B cell (primary cell): ENCODE measurements at regions not wholly inside any gene's neighbourhood (a gene's known extent, or its start where the extent isn't known, plus 50 kb on each side); places are given as distances from the start of the nearest gene placed in this dataset.

Source experiments
- ATAC-seq: fragments of 200-7000 bp; cut with Tn5 transposase; one replicate; pipeline ENCODE4 v1.10.0; 2021; ENCODE audit warnings: low read depth, mild to moderate bottlenecking, moderate number of reproducible peaks, moderate library complexity
- CTCF ChIA-PET: fragments of 350-600 bp; sonication (Branson Sonifier 250); formaldehyde crosslinking; loops from one replicate; lab custom pipeline; 2021; ENCODE audit warnings: antibody characterized with exemption, inconsistent platforms; lab: Charles Lee
- POLR2A ChIA-PET: fragments of 350-600 bp; sonication (Branson Sonifier 250); formaldehyde crosslinking; loops from one replicate; lab custom pipeline; 2021; ENCODE audit warnings: antibody characterized with exemption; lab: Charles Lee
- DNase-seq: peaks from one replicate; pipeline ENCODE4 v3.0.0; 2013
- H2AFZ ChIP-seq: 2 replicates; pipeline ENCODE4 v1.6.1; 2012; ENCODE audit warnings: mild to moderate bottlenecking, low read depth, low read length; ENCODE audit not compliant: insufficient read depth, poor library complexity, severe bottlenecking
- H3K27ac ChIP-seq, 2 donors: 1 replicate in 1 of 2; 2 replicates in 1 of 2; pipeline ENCODE4 v1.5.1; 2012 to 2013; ENCODE audit warnings: low read length in 2 of 2, mild to moderate bottlenecking in 2 of 2, moderate library complexity in 1 of 2
- H3K27me3 ChIP-seq, 4 experiments: fragments of 200-600 bp in 1 of 4; sonication (generic) in 1 of 4; replicated peaks in 1 of 4; 1 replicate in 2 of 4; 2 replicates in 2 of 4; pipeline versions ENCODE4 v1.6.1 to v1.7.0; 2013 to 2016; ENCODE audit warnings: low read length in 3 of 4, mild to moderate bottlenecking in 2 of 4, mixed read lengths in 1 of 4, moderate library complexity in 1 of 4; ENCODE audit not compliant: insufficient read depth in 4 of 4, control insufficient read depth in 3 of 4; ENCODE audit errors: control extremely low read depth in 1 of 4
- H3K36me3 ChIP-seq, 2 experiments: replicated peaks in 1 of 2; 1 replicate in 1 of 2; 2 replicates in 1 of 2; pipeline versions ENCODE4 v1.6.1 to v1.7.1; 2013; ENCODE audit warnings: low read length in 1 of 2; ENCODE audit not compliant: insufficient read depth in 2 of 2, control insufficient read depth in 1 of 2; ENCODE audit errors: control extremely low read depth in 1 of 2, extremely low read depth in 1 of 2
- H3K4me1 ChIP-seq, 2 donors: fragments of 200-600 bp in 1 of 2; sonication (generic) in 1 of 2; 1 replicate in 1 of 2; 2 replicates in 1 of 2; pipeline versions ENCODE4 v1.5.1 to v1.6.1; 2013 to 2017; ENCODE audit warnings: low read length in 2 of 2; ENCODE audit not compliant: control insufficient read depth in 2 of 2, insufficient read depth in 2 of 2
- H3K4me2 ChIP-seq: replicated peaks from 2 replicates; pipeline ENCODE3; 2012; ENCODE audit warnings: mild to moderate bottlenecking, low read depth, low read length; ENCODE audit not compliant: poor library complexity, severe bottlenecking
- H3K4me3 ChIP-seq, 5 experiments: fragments of 200-600 bp in 1 of 5; sonication (generic) in 1 of 5; 1 replicate in 3 of 5; 2 replicates in 2 of 5; pipeline versions ENCODE4 v1.5.1 to v1.7.0; 2011 to 2016; ENCODE audit warnings: low read length in 4 of 5, mild to moderate bottlenecking in 4 of 5, low read depth in 2 of 5, control low read depth in 1 of 5, moderate library complexity in 1 of 5; ENCODE audit not compliant: insufficient read depth in 1 of 5; ENCODE audit errors: control extremely low read depth in 1 of 5, extremely low read depth in 1 of 5
- H3K79me2 ChIP-seq: fragments of 200-600 bp; sonication (generic); one replicate; pipeline ENCODE4 v1.6.0; 2016; ENCODE audit warnings: low read length; ENCODE audit not compliant: control insufficient read depth, insufficient read depth
- H3K9ac ChIP-seq: fragments of 200-600 bp; sonication (generic); 2 replicates; pipeline ENCODE4 v1.6.1; 2017; ENCODE audit warnings: mild to moderate bottlenecking, low read length, moderate library complexity
- H3K9me3 ChIP-seq, 3 donors: one replicate each; pipeline versions ENCODE4 v1.6.1 to v1.7.1; 2013; ENCODE audit warnings: low read length in 2 of 3; ENCODE audit not compliant: control insufficient read depth in 2 of 3, insufficient read depth in 1 of 3; ENCODE audit errors: control extremely low read depth in 1 of 3
- H4K20me1 ChIP-seq: 2 replicates; pipeline ENCODE4 v1.6.0; 2012; ENCODE audit warnings: mild to moderate bottlenecking, low read length; ENCODE audit not compliant: insufficient read depth, control insufficient read depth, poor library complexity, severe bottlenecking
- H3K27ac Mint-ChIP-seq: one replicate; pipeline ENCODE4 v1.8.0; 2021; ENCODE audit warnings: mixed read lengths
- H3K27me3 Mint-ChIP-seq: one replicate; pipeline ENCODE4 v1.8.0; 2021; ENCODE audit warnings: mixed read lengths
- H3K4me1 Mint-ChIP-seq: one replicate; pipeline ENCODE4 v1.8.0; 2021; ENCODE audit warnings: mixed read lengths
- H3K4me3 Mint-ChIP-seq: one replicate; pipeline ENCODE4 v1.8.0; 2021; ENCODE audit warnings: mixed read lengths
- H3K9me3 Mint-ChIP-seq: one replicate; pipeline ENCODE4 v1.8.0; 2022; ENCODE audit warnings: mixed read lengths; ENCODE audit not compliant: insufficient read depth
- CTCF ChIP-seq: fragments of 200-600 bp; IDR thresholded peaks from one replicate; pipeline ENCODE4 v1.8.0; 2022; ENCODE audit warnings: antibody characterized with exemption, mild to moderate bottlenecking
- EZH2 ChIP-seq: IDR thresholded peaks from 2 replicates; pipeline ENCODE4 v1.6.1; 2012; ENCODE audit warnings: borderline replicate concordance, low read depth, mild to moderate bottlenecking, moderate library complexity, low read length; ENCODE audit not compliant: insufficient read depth, poor library complexity, severe bottlenecking
- WGBS: methylation state at CpG from one replicate; pipeline ENCODE4 v1.1.5; 2013; ENCODE audit warnings: missing lambda C conversion rate; ENCODE audit not compliant: insufficient coverage; 5-methylcytosine and 5-hydroxymethylcytosine counted together
- intact Hi-C: fragments of 100-400 bp; cut with micrococcal nuclease; formaldehyde crosslinking; loops from one replicate; pipeline ENCODE4 v1.10.0; 2022

- intact Hi-C loops: loop anchor here (5.0 kb wide), 1 partner anchor 127 kb away; no protein-coding TSS in a partner anchor
- H3K9me3 Mint-ChIP-seq: peaks cover 7% of the 10 kb centered on the region
- WGBS: 81% methylated on average over 3 of the region's 3 CpGs
- ChIA-PET POLR2A (no interaction called here), CTCF (interaction anchor here (3.7 kb wide), 1 partner anchor 8 kb away, joined by 19 read pairs; no protein-coding TSS in a partner anchor)
- H3K4me1 Mint-ChIP-seq: peaks cover 46% of the 10 kb centered on the region
- ATAC-seq: no peak
- no peak overlapping the region for H3K4me2 ChIP-seq
- H4K20me1 ChIP-seq: no peaks in the 10 kb centered on the region
- H3K4me1 ChIP-seq: peaks cover 32 to 33% of the 10 kb centered on the region in 2 donors
- H2AFZ ChIP-seq: no peak overlapping the region
- H3K36me3 ChIP-seq: peaks cover 0 to 16% of the 10 kb centered on the region in 2 experiments
- H3K9me3 ChIP-seq: peaks cover 0 to 24% (median 10%) of the 10 kb centered on the region in 3 donors
- no peaks in the 10 kb centered on the region for H3K27me3 Mint-ChIP-seq
- DNase-seq: no peak
- H3K79me2 ChIP-seq: peaks cover 7% of the 10 kb centered on the region
- H3K4me3 Mint-ChIP-seq: no peak overlapping the region
- H3K27ac ChIP-seq: peak overlapping the region in 1 of 2 donors; percentile 77
- H3K9ac ChIP-seq: no peak overlapping the region
- no peak overlapping the region for H3K4me3 ChIP-seq
- no peak for TF ChIP-seq CTCF
- no peak for TF ChIP-seq EZH2
- H3K27ac Mint-ChIP-seq: peak overlapping the region; percentile 79
- H3K27me3 ChIP-seq: no peaks in the 10 kb centered on the region
These were observed 90.3 kb downstream of the RTP5 start for GRCh38 chr2:241959751-241960269.

- Histone ChIP-seq H3K4me2 (peak overlapping the region; percentile 56), H3K4me1 (peaks cover 43 to 48% of the 10 kb centered on the region in 2 donors), H2AFZ (no peak overlapping the region), H4K20me1 (no peaks in the 10 kb centered on the region), H3K36me3 (peaks cover 0 to 12% of the 10 kb centered on the region in 2 experiments), H3K27ac (peak overlapping the region in 1 of 2 donors; percentile 77), H3K9me3 (peaks cover 0 to 23% (median 10%) of the 10 kb centered on the region in 3 donors), H3K27me3 (no peaks in the 10 kb centered on the region), H3K9ac (peak overlapping the region; percentile 7), H3K4me3 (no peak overlapping the region), H3K79me2 (no peaks in the 10 kb centered on the region)
- no peak overlapping the region for H3K4me3 Mint-ChIP-seq
- peaks cover 59% of the 10 kb centered on the region for H3K4me1 Mint-ChIP-seq
- ATAC-seq (no peak), DNase-seq (no peak)
- ChIA-PET CTCF (interaction anchor here (3.7 kb wide), 1 partner anchor 10 kb away, joined by 19 read pairs; no protein-coding TSS in a partner anchor), POLR2A (no interaction called here)
- intact Hi-C loops: loop anchor here (5.0 kb wide), 1 partner anchor 126 kb away; no protein-coding TSS in a partner anchor
- WGBS: 98% methylated on average over 9 of the region's 9 CpGs
- peak overlapping the region; percentile 79 for H3K27ac Mint-ChIP-seq
- H3K9me3 Mint-ChIP-seq: peaks cover 7% of the 10 kb centered on the region
- TF ChIP-seq EZH2 (no peak), CTCF (no peak)
- no peaks in the 10 kb centered on the region for H3K27me3 Mint-ChIP-seq
These were observed 91.9 kb downstream of the RTP5 start for GRCh38 chr2:241961454-241961853.
